ENCODE measurements at regions not wholly inside any gene's neighbourhood (a gene's known extent, or its start where the extent isn't known, plus 50 kb on each side); places are given as distances from the start of the nearest gene placed in this dataset.

DNA sequence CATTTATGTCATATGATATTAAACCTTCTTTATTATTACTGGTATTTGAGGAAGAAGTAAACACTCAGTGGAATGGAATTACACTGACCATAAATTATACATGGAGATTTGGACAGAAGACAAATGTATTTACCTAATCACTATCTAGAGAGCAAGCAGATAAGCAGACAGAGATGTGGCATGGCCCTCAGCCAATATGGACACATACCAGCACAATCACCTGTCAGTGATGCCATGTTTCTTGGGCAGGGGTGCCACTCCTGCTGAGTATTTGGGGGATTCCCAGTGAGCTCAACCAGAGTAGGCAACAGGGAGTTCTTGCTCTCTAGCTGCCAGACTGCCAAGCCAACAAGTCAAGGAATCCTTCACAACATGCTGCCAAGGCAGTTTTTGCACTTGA is 866.3 kb upstream of the LRRN3 start:
- TF ChIP-seq EZH2 (IDR thresholded peaks at IDR 0.05; ENCODE audit: insufficient read depth, poor library complexity, severe bottlenecking) (no peak), EZH2phosphoT487 (IDR thresholded peaks at IDR 0.05; ENCODE audit: insufficient read depth, low read depth) (no peak)
